HK-2 (cell line): ENCODE measurements at regions not wholly inside any gene's neighbourhood (a gene's known extent, or its start where the extent isn't known, plus 50 kb on each side); places are given as distances from the start of the nearest gene placed in this dataset.

Experiments
- DNase-seq: peaks from one replicate; pipeline ENCODE4 v3.0.0-alpha.2; 2018; ENCODE audit not compliant: unreplicated experiment

DNA sequence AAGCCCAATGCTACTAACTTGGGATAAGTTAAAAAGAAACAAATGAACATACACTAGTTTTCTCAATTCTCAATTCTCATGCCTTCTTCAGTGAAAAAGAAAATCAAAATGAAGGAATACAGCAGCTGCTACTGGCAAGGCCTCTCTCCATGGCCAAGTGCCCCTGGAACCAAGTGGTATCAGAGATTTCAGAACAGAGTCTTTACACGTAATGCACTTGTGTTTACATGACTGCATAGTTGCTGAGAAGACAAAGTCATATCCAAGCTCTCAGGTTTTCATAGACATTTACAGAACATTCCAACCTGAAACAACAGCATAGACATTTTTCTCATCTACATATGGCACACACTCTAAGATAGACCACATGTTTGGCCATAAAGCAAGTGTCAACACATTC lies 789.9 kb downstream of the CBLN2 start:
- no peak for DNase-seq

DNA sequence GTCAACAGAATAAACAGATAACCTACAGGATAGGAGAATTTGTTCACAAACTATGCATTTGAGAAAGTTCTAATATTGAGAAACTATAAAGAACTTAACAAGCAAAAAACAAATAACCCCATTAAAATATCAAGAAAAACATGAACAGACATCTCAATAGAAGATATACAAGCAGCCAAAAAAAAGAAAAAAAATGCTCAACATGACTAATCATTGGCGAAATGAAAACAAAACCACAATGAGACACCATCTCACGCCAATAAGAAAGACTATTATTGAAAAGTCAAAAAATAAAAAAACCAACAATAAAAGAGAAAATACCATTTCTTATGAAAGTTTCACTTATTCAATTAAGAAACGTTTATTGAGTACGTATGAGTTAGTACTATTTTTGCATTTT lies 800.5 kb downstream of the CBLN2 start:
- no peak for DNase-seq

DNA sequence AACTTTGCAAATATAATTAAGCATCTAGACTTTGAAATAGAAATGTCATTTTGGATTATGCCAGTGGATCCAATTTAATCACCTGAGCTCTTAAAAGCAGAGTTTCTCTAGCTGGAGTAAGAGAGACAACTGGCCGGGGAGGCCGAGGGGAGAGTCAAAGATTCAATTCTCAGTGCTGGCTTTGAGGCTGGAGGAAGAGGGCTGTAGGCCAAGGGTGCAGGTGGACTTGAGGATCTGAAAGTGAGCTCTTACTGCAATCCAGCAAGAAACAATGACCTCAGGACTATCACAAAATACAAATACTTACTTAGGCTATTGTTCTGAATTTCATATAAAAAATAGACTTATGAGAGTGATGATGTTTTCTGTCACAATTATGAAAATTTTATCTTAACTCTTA lies 814.5 kb downstream of the CBLN2 start:
- DNase-seq, result no peak

DNA sequence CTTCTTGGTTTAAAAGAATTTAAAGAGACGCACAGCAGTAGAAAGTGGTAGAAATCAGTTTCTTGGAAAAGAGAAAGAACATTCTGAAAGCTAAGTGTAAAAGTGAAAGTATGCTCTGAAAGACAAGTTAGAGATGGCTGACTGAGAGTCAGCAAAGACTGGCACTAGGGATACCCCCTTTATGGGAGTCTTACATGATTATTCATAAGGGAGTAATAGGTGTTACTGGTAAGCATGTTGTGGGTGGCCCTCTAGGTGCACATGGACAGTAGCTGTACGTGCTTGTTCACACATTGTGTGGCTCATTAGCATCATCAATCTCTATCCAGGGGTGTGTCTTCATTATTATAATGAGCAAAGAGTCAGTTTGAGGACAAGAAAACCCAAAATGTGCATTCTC lies 816.2 kb downstream of the CBLN2 start:
- DNase-seq, result no peak

DNA sequence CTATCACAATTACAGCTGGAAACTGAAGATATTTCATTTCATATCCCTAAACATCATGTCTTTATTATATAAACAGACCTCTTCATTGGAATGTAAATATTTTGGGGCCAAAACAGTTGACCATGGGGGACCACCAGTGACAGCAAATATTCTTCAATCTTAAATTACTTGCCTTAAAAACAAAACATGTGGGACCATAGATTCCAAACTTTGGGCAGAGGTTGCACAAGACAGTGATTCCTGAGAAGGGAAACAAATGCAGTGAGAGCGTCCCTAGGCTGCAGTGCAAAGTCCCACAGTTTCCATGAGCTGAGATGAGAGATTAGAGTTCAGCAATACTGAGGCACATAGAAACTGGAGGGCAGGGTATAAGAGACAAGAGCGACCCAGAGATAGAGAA lies 818.9 kb downstream of the CBLN2 start:
- no peak for DNase-seq

DNA sequence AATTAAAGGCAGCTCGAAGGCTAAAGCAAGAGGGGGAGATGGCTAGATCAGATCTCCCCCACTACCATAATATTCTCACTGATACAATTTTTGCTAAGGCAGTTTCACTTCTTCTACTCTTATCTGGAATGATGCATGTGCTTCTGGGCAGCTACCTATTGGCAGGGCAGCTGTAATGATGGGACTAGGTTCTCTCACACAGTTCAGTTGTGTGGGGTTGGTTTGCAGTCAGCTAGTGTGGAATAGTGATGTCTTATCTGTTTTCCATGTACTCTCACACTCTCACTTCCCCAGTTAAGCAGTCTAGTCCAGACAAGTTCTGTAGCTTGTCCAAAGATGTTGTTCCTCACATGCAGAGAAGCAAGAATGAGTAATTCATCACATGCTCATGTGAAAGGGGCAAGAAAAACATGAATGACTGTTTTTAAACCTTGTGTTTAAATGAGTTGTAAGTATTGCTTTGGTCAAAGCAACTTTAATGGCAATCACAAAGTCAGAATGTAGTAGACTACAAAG lies 836.1 kb downstream of the CBLN2 start:
- no peak for DNase-seq

DNA sequence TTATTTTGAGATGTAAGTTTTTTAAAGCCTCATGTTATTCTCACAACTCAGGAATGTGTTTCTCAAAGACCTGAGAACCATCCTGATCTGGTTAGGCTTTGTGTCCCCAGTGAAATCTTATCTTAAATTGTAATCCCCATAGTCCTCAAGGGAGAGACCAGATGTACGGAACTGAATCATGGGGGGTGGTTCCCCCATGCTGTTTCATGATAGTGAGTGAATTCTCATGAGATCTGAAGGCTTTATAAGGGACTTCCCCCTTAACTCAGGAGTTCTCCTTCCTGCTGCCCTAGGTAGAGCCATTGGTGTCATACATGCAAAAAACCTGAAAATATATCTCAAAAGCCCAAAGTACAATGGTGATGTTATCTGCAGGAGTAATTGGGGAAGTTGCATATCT lies 836.7 kb downstream of the CBLN2 start:
- DNase-seq, result no peak

DNA sequence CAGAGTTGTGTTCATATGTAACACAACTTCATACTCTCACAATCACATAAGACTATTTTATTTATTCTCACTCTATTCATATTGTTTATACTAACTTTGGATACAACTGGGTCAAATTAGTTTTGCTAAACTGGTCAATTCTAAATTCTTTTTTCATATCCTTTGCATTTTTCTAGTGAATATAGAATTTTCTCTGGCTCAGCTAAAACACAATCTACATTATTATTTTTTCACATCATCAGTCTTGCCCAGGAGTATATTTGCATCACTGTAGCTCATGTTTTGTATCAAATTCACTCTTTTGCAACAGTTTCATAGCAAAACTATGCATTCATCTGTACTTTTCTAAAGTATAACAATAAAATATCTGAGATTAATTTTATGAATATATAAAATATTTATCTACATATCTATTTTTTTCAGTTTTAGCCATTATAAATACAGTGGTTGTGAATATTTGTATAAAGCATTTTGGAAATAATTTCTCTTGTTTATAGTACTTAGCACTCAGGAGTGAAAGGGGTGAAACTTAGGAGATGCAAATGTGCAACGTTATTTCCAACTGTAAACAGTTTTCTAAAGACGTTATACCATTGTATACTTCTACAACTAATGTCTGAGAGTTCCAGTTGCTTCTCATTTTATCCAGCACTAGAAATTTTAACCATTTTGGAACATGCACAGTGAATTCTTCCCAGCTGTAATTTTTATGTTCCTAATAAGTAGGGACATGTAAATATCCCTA lies 854.6 kb downstream of the CBLN2 start:
- DNase-seq, result no peak

DNA sequence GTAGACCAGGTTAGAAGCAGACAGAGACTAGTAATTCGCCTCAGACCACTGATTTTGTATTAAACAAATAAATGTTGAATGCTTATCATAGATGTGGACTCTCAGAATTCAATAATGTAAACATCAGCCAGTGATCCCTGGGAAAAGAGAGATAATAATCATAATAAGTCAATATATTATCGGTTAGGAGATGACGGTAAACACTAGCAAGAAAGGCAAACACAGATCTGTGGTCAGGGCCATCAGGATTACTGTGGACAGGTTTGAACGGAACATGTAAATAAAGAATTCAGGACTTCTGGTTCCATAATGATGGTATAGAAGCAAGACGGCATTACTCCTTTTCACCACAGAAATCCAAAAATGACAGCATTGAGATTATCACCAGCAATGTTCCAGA lies 861.6 kb downstream of the CBLN2 start:
- no peak for DNase-seq

DNA sequence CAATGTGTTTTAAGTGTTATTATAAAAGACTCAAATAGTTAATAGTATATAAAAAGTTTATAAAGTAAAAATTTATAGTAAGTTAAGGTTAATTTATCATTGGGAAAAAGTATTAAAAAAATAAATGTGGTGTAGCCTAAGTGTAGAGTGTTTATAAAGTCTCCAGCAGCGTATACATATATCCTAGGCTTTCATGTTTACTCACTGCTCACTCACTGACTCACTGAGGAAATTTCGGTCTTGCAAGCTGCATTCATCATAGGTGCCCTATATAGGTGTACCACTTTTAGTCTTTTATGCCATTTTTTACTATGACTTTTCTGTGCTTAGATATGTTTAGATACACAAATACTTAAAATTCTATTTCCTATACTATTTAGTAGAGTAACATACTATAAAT lies 866.0 kb downstream of the CBLN2 start:
- DNase-seq, result no peak

DNA sequence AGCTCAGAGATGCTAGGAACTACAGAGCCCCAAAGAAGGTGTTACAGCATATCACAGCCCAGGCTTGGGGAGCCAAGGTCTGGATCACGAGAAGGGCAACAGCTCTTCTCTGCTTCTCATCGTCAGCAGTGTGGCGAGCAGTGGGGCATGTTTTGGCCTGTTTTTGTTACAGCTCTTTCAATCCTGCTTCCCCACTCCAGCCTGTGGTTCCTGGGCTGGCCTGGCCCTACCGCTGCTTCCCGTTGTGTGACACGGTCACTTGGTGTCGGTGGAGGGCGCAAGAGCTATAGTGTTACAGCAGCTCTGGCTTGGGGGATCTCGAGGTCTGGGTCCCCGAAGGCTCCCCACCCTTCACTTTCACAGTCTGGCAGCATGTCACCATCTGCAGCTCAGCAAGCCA lies 870.2 kb downstream of the CBLN2 start:
- no peak for DNase-seq

DNA sequence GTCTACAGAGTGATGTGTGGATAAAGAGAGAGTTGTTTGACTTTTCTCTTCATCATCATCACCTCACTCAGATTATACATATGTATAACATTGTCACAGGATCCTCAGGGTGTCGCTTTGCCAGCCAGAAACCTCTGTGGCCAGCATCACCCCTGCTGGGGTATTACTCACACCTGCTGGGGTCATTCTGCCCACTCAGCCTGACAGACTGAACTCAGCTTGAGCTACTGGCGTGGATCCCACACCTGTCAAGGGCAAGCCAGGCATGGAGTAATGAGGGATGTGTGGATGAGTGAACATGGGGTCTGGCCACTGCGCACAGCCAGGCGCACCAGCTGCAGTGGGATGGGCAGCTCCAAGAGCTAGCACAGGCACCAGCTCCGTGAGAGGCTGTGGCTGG lies 870.6 kb downstream of the CBLN2 start:
- DNase-seq, result no peak

DNA sequence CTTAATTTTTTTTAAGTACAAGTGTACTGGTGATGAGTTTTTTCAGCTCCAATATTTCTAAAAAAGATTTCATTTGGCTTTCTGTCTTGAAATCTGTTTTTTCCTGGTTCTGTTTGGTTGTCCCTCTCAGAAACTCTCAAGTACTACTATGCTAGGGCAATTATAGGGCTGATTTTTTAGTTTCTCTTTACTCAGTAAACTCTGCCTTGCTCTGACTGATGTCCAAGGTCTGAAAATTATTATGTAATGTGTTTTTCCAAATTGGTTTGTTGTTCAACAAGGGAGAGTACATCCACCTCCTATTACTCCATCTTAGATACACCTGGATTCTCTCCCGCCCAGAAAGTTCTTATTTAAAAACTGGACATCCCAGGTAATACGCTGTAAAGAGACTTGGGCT lies 877.7 kb downstream of the CBLN2 start:
- no peak for DNase-seq

DNA sequence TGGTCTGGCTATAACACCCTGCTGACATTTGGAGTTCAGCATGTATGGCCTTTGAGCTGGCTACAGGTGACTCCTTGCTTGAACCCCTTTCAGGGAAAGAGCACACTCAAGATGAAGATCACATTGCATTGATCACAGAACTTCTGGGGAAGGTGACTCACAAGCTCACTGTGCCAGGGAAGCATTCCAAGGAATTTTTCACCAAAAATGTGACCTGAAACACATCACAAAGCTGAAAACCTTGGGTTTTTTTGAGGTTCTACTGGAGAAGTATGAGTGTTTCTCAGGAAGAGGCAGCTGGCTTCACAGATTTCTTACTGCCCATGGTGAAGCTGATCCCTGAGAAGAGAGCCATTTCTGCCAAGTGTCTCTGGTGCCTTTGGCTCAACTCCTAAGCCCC lies 879.0 kb downstream of the CBLN2 start:
- DNase-seq, result no peak

DNA sequence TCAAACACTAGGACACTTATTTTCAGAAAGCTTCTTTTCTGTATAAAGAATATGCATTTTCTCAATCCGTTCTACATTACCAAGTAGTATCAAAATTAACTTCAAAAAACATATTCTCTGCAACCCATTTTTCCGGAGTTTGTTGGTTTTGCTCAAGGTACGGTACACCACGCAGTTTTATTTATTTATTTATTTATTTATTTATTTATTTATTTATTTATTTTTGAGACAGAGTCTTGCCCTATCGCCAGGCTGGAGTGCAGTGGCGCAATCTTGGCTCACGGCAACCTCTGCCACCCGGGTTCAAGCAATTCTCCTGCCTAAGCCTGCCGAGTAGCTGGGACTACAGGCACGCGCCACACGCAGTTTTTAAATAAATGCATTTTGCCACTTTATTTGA lies 900.3 kb downstream of the CBLN2 start:
- DNase-seq, result no peak

DNA sequence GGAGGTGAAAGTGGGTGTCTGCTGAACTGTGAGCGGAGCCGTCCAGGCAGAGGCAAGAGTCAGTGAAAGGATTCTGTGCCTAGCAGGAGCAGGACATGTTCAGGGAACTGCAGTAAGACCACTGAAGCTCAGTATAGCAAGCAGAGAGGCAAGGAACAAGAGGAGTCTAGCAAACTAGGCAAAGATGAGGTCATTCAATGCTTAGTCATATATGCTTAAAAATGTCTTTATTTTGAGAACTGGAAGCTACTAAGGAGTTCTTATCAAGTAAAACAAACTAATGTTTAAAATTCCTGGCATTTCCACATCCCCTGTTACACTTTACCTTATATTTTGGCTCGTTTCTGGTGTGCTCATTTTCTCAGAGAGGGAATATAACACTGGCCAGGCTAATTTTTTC lies 913.4 kb downstream of the CBLN2 start:
- no peak for DNase-seq

DNA sequence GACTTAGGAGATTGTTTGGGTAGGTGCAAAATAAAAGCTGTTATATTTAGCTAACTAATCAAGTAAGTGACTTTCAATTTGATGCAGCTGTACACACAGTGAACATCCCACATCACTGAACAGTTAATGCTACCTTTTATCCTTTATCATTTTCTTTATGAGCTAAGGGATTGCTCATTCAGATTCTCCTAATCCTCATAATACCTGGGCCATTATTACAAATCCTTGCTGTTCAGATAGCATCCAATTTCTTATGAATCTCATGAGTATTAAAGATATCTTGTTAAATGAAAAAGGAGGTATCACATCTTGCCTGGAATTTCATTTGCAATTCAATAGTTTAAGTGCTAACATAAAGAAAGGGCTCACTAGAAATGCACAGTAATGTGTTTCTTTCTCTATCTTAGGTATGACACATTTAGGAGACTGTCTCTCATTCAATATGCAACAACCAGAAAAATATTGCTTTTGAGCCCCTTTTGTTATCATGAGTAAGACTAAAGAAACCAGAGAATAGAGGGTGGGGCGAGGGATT lies 918.5 kb downstream of the CBLN2 start:
- DNase-seq, result no peak

DNA sequence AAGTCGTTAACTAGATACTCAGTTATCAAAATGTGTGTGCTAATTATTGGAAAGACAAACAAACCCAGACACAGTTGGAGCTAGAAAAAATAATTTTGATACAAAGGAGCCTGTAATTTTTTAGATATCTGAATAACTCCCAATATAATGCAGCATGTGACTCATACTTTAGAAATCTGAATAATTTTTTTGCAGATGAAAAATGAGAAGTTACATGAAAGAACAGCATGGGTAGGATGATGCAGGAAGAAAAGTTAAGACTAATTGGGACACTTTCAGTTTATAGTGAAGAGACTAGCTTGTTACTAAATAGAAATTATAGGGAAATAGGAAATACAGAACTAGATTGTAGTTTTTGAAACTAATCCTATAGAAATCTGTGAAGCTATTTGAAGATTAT lies 945.8 kb downstream of the CBLN2 start:
- DNase-seq, result no peak

DNA sequence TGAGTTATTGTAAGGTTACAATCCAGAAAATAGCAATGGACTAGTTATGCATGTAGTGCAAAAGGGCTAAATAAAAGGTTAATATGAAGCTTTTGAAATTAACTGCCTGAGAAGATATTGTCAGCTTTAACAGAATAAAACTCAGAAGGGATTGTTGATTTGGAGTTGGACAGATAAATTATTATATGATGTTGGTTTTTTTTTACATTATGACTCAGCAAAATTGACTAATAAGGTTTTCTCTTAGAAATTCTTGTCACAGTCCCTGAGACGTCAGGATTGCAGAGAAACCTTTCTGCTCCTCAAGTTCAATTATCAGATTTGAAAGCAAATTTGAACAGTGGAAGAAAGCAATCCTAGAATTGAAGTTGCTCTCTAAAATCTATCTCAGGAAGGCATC lies 946.9 kb downstream of the CBLN2 start:
- no peak for DNase-seq

DNA sequence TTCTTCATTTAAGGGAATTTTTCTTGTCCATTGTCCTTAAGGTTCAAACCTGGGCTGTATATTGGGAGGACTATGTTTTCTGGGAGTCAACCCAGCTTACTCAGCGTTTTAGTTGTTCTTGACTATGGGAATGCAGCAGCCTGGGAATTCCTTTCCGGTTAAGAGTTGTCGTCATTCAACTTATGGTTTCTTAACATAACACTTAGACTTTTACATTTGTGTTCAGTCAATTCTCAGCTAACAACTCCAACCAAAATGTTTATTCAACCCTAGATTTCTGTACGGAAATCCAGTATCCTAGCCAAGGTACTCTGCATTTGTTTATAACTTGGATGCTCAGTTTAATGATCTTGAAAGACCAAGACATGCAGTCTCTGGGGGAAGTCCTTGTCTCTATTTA lies 960.9 kb downstream of the CBLN2 start:
- DNase-seq, result no peak

DNA sequence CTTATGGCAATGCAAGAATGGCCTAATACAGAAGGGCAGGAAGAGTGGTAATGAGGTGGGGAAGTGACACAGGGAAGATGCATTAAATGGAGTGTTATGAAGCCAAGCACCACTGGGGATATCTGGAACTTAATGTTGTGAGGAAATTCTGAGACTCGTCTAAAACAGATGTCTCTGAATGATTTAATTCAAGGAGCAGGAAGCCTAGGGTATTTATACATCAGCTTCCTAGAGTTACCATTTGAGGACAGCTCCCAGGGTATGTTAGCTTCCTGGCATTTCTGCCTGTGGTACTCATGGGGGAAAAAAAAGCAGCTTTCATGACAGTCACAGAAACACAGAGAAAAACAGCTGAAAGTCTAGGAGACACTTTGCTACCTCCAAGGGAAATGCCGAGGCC lies 989.5 kb downstream of the CBLN2 start:
- no peak for DNase-seq

DNA sequence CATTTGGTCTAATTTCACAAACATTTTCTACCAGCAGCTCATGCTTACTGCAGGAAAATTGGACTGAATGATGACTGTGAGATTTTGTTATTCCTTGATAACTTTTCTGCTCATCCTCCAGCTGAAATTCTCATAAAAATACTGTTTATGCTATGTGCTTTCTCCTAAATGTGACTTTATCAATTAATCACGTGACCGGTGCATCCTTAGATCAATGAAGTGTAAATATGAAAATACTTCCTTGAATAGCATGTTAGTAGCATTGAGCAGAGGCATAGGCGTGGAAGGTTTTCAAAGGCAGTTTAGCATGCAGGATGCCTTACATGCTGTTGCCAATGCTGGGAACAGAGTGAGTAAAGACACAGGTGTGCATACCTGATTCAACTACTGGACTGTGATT lies 1002.5 kb downstream of the CBLN2 start:
- no peak for DNase-seq

DNA sequence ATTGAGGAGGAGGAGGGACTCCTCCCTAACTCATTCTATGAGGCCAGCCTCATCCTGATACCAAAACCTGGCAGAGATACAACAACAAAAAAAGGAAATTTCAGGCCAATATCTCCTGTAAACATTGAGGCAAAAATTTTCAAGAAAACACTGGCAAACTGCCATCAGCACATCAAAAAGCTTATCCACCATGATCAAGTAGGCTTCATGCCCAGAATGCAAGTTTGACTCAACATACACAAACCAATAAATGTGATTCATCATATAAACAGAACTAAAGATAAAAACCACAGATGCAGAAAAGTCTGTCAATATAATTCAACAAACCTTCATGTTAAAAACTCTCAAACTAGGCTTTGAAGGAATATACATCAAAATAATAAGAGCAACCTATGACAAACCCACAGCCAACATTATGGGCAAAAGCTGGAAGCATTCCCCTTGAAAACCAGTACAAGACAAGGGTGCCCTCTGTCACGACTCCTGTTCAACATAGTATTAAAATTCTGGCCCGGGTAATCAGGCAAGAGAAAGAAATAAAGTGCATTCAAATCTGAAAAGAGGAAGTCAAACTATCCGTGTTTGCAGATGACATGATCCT lies 1014.3 kb downstream of the CBLN2 start:
- DNase-seq, result no peak
